ENCODE measurements at regions not wholly inside any gene's neighbourhood (a gene's known extent, or its start where the extent isn't known, plus 50 kb on each side); places are given as distances from the start of the nearest gene placed in this dataset.

DNA sequence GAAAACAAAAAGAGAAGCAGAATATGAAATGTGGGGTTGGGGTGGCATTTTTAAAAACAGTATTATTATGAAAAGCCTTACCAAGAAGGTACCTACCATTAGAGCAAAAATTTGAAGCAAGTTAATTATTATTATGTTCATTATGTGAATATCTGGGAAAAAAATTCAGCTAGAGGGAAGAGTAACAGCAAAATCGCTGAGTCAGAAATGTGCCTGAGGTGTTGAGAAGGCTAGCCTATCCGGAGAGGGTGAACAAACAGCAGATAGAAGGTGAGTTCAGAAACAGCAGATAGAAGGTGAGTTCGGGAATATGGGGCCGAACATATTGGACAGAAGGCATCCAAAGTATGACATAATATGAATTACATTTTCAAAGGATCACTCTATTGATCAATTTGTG, 536.8 kb upstream of the ANO5 start:
- Histone ChIP-seq H3K9ac (replicated peaks; ENCODE audit: extremely low read depth, insufficient read depth, low read length) (no peak overlapping the region), H3K4me3 (replicated peaks in 1 of 3; ENCODE audit: insufficient read depth in 1 of 3, low read depth in 1 of 3, low read length in 3 of 3) (no peak overlapping the region), H3K9me3 (replicated peaks; ENCODE audit: control insufficient read depth, insufficient read depth, low read length) (no peaks in the 10 kb centered on the region), H3K36me3 (ENCODE audit: control insufficient read depth in 2 of 2, extremely low read depth in 1 of 2, insufficient read depth in 2 of 2, low read length in 2 of 2) (no peaks in the 10 kb centered on the region), H3K9me1 (replicated peaks; ENCODE audit: control insufficient read depth, extremely low read depth, insufficient read depth, low read length) (no peaks in the 10 kb centered on the region), H4K20me1 (replicated peaks; ENCODE audit: control insufficient read depth, extremely low read depth, insufficient read depth, low read length) (no peaks in the 10 kb centered on the region), H3K27me3 (ENCODE audit: control insufficient read depth in 2 of 2, insufficient read depth in 2 of 2, low read length in 2 of 2) (no peaks in the 10 kb centered on the region), H3K4me2 (ENCODE audit: insufficient read depth, low read length) (no peak overlapping the region), H3K4me1 (ENCODE audit: control insufficient read depth, extremely low read depth, insufficient read depth, low read length) (no peaks in the 10 kb centered on the region), H3K27ac (ENCODE audit: insufficient read depth, low read depth, low read length) (no peak overlapping the region), H2AFZ (ENCODE audit: low read depth, low read length) (no peak overlapping the region), H3K79me2 (ENCODE audit: control insufficient read depth, insufficient read depth, low read length) (no peaks in the 10 kb centered on the region)
- no peak for DNase-seq (ENCODE audit: low read depth, low spot score)
- no peak for FAIRE-seq
- CTCF ChIA-PET = no interaction called here
- intact Hi-C loops (cut with micrococcal nuclease) (no loop called here), dilution Hi-C loops (cut with MboI; ENCODE audit: extremely low pct_ligation_motif_present, low sequenced_read_pairs) (no loop called here)
- TF ChIP-seq JUN (IDR thresholded peaks at IDR 0.05; ENCODE audit: borderline replicate concordance, insufficient read depth, insufficient read length, low read depth) = no peak
- no peak for TF ChIP-seq EZH2 (IDR thresholded peaks at IDR 0.05; ENCODE audit: borderline replicate concordance, low read depth, low read length, severe bottlenecking)
- TF ChIP-seq GATA2 (IDR thresholded peaks at IDR 0.05; ENCODE audit: insufficient read depth, insufficient read length, low read depth, low read length) = no peak
- TF ChIP-seq MYC (IDR thresholded peaks at IDR 0.05; ENCODE audit: low read depth, low read length) = no peak
- TF ChIP-seq CTCF (IDR thresholded peaks at IDR 0.05; ENCODE audit: extremely low read depth in 1 of 2, insufficient read depth in 1 of 2, low read depth in 1 of 2, low read length in 2 of 2) = no peak
- TF ChIP-seq, protein P1, sequence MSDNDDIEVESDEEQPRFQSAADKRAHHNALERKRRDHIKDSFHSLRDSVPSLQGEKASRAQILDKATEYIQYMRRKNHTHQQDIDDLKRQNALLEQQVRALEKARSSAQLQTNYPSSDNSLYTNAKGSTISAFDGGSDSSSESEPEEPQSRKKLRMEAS (IDR thresholded peaks at IDR 0.05; ENCODE audit: insufficient read depth, insufficient read length) = no peak
- no peak for TF ChIP-seq FOS (IDR thresholded peaks at IDR 0.05; ENCODE audit: borderline replicate concordance, insufficient read depth, low read length)
- TF ChIP-seq POLR2A (IDR thresholded peaks at IDR 0.05; ENCODE audit: low read depth, low read length) = no peak
- TF ChIP-seq POLR2AphosphoS5 (IDR thresholded peaks at IDR 0.05; ENCODE audit: insufficient read depth, low read depth, low read length) = no peak
- POLR2A ChIA-PET = no interaction called here
- no TSS peak for BruUV-seq (replicated peaks)

All from endothelial cell of umbilical vein (primary cell).